Prostate gland (tissue), 2 donors: ENCODE measurements at regions not wholly inside any gene's neighbourhood (a gene's known extent, or its start where the extent isn't known, plus 50 kb on each side); places are given as distances from the start of the nearest gene placed in this dataset.

Source experiments
- CTCF ChIP-seq, 4 experiments: fragments of 200-600 bp in 2 of 4; fragments of 450-650 bp in 2 of 4; sonication (generic) in 2 of 4; IDR thresholded peaks; 1 replicate in 3 of 4; 2 replicates in 1 of 4; pipeline ENCODE4 v1.5.1; 2016 to 2019; ENCODE audit warnings: antibody characterized with exemption in 4 of 4, mild to moderate bottlenecking in 2 of 4, moderate library complexity in 2 of 4
- POLR2A ChIP-seq: fragments of 450-650 bp; IDR thresholded peaks from one replicate; pipeline ENCODE4 v1.6.1; 2016; ENCODE audit warnings: antibody characterized with exemption, mild to moderate bottlenecking
- POLR2AphosphoS5 ChIP-seq: sonication (generic); formaldehyde crosslinking; IDR thresholded peaks from one replicate; pipeline ENCODE4 v1.6.1; 2017; ENCODE audit warnings: antibody characterized with exemption

GRCh38 chr10:28250782-28251181 is 52.1 kb downstream of the MPP7 start:
- TF ChIP-seq CTCF (IDR thresholded peaks at IDR 0.05) (peak; percentile 19 to 74 (median 52)), POLR2A (no peak), POLR2AphosphoS5 (no peak)
